ENCODE measurements at regions not wholly inside any gene's neighbourhood (a gene's known extent, or its start where the extent isn't known, plus 50 kb on each side); places are given as distances from the start of the nearest gene placed in this dataset.

DNA sequence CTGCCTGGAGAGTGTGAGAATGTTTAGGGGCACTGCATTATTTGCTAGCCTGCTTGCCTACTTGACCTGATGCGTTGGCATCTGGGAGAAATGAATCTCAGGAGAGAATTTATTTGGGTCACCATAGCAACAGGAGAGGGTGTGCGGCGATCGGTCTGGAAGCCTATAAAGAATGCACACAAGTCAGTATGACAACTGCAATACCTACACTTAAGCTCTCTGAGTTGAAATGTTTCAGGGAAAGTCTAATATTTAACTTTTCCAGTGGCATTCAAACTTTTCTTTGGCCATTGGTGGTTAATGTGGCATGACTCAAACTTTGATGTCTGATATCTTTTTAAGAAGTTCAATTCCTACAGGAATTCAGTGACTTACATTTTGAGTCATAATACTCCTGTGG is 205.1 kb downstream of the NEDD1 start:
- H3K4me1 Mint-ChIP-seq: no peaks in the 10 kb centered on the region
- H3K9ac ChIP-seq (ENCODE audit: insufficient read depth, low read length, poor library complexity, severe bottlenecking): no peak overlapping the region
- no peaks in the 10 kb centered on the region for H3K4me1 ChIP-seq (ENCODE audit: control insufficient read depth in 1 of 2, insufficient read depth in 2 of 2, low read length in 2 of 2)
- peaks cover 0 to 7% (median 3%) of the 10 kb centered on the region in 7 donors for H3K9me3 Mint-ChIP-seq
- intact Hi-C loops (cut with micrococcal nuclease): no loop called here
- H3K27me3 Mint-ChIP-seq (ENCODE audit: low read depth in 3 of 3): no peaks in the 10 kb centered on the region
- no peak overlapping the region for H2AFZ ChIP-seq (ENCODE audit: insufficient read depth, low read depth, low read length, poor library complexity, severe bottlenecking)
- H3K36me3 Mint-ChIP-seq: no peaks in the 10 kb centered on the region
- no peak for DNase-seq
- H3K27ac Mint-ChIP-seq: no peak overlapping the region
- no CpG with 5 or more reads among the region's 4 CpGs for WGBS (ENCODE audit: insufficient coverage)
- H3K36me3 ChIP-seq (replicated peaks in 1 of 2; ENCODE audit: control insufficient read depth in 1 of 2, insufficient read depth in 2 of 2, low read length in 2 of 2): no peaks in the 10 kb centered on the region
- no peaks in the 10 kb centered on the region for H3K27me3 ChIP-seq (ENCODE audit: control insufficient read depth in 2 of 2, insufficient read depth in 2 of 2, low read length in 2 of 2)
- H4K20me1 ChIP-seq (ENCODE audit: insufficient read depth, low read length): no peaks in the 10 kb centered on the region
- H3K27ac ChIP-seq (ENCODE audit: low read depth in 1 of 2, low read length in 2 of 2): no peak overlapping the region
- no peak overlapping the region for H3K4me3 ChIP-seq (replicated peaks in 1 of 3; ENCODE audit: low read depth in 2 of 3, low read length in 3 of 3)
- H3K4me3 Mint-ChIP-seq: no peak overlapping the region
- TF ChIP-seq, protein P1, sequence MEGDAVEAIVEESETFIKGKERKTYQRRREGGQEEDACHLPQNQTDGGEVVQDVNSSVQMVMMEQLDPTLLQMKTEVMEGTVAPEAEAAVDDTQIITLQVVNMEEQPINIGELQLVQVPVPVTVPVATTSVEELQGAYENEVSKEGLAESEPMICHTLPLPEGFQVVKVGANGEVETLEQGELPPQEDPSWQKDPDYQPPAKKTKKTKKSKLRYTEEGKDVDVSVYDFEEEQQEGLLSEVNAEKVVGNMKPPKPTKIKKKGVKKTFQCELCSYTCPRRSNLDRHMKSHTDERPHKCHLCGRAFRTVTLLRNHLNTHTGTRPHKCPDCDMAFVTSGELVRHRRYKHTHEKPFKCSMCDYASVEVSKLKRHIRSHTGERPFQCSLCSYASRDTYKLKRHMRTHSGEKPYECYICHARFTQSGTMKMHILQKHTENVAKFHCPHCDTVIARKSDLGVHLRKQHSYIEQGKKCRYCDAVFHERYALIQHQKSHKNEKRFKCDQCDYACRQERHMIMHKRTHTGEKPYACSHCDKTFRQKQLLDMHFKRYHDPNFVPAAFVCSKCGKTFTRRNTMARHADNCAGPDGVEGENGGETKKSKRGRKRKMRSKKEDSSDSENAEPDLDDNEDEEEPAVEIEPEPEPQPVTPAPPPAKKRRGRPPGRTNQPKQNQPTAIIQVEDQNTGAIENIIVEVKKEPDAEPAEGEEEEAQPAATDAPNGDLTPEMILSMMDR (IDR thresholded peaks at IDR 0.05): no peak
- no peak overlapping the region for H3K4me2 ChIP-seq (replicated peaks; ENCODE audit: extremely low read depth, low read length, poor library complexity, severe bottlenecking)
- no peaks in the 10 kb centered on the region for H3K79me2 ChIP-seq (ENCODE audit: insufficient read depth, low read length)
- peaks cover 0 to 2% of the 10 kb centered on the region in 2 donors for H3K9me3 ChIP-seq (replicated peaks in 1 of 2; ENCODE audit: control insufficient read depth in 1 of 2, insufficient read depth in 1 of 2, low read length in 2 of 2)

DNA sequence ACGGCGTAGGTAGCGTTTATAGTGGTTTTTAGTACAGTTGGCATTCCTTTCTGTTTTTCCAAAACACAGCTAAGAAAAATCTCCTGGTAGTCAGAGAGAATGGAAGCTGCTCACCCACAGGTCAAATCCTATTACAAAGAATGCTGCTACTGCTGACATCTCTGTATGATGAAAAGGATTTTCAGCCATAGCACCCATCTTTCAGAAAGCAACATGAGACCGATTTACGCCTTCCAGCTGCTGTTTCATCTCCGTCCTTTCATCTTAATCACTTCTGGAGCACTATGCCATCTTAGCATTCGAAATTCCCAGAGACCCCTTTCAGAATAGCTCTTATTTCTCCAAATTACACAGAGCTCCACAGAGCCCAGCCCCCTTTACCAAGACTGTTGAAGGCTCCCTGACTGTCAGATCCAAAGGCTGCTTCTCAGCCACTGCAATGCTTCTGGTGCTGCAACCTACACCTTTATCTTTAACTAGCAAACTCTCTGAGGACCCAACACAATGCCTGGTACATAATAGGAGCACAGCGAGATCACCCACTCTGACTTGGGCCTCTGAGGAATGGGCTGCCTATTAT is 211.8 kb downstream of the NEDD1 start:
- H3K4me2 ChIP-seq (replicated peaks; ENCODE audit: extremely low read depth, low read length, poor library complexity, severe bottlenecking): no peak overlapping the region
- TF ChIP-seq, protein P1 (IDR thresholded peaks at IDR 0.05): no peak
- no peaks in the 10 kb centered on the region for H3K36me3 ChIP-seq (replicated peaks in 1 of 2; ENCODE audit: control insufficient read depth in 1 of 2, insufficient read depth in 2 of 2, low read length in 2 of 2)
- peaks cover 0 to 10% (median 2%) of the 10 kb centered on the region in 7 donors for H3K9me3 Mint-ChIP-seq
- intact Hi-C loops (cut with micrococcal nuclease): no loop called here
- H3K4me3 Mint-ChIP-seq: no peak overlapping the region
- no peaks in the 10 kb centered on the region for H3K4me1 Mint-ChIP-seq
- H2AFZ ChIP-seq (ENCODE audit: insufficient read depth, low read depth, low read length, poor library complexity, severe bottlenecking): no peak overlapping the region
- 83% methylated on average over 5 of the region's 8 CpGs for WGBS (ENCODE audit: insufficient coverage)
- peaks cover 0 to under 1% of the 10 kb centered on the region in 2 donors for H3K9me3 ChIP-seq (replicated peaks in 1 of 2; ENCODE audit: control insufficient read depth in 1 of 2, insufficient read depth in 1 of 2, low read length in 2 of 2)
- no peaks in the 10 kb centered on the region for H3K36me3 Mint-ChIP-seq
- H3K27ac Mint-ChIP-seq: no peak overlapping the region
- no peaks in the 10 kb centered on the region for H3K4me1 ChIP-seq (ENCODE audit: control insufficient read depth in 1 of 2, insufficient read depth in 2 of 2, low read length in 2 of 2)
- H3K27me3 Mint-ChIP-seq (ENCODE audit: low read depth in 3 of 3): no peaks in the 10 kb centered on the region
- no peaks in the 10 kb centered on the region for H3K27me3 ChIP-seq (ENCODE audit: control insufficient read depth in 2 of 2, insufficient read depth in 2 of 2, low read length in 2 of 2)
- H3K4me3 ChIP-seq (replicated peaks in 1 of 3; ENCODE audit: low read depth in 2 of 3, low read length in 3 of 3): no peak overlapping the region
- no peaks in the 10 kb centered on the region for H3K79me2 ChIP-seq (ENCODE audit: insufficient read depth, low read length)
- DNase-seq: no peak
- no peaks in the 10 kb centered on the region for H4K20me1 ChIP-seq (ENCODE audit: insufficient read depth, low read length)
- H3K27ac ChIP-seq (ENCODE audit: low read depth in 1 of 2, low read length in 2 of 2): no peak overlapping the region
- no peak overlapping the region for H3K9ac ChIP-seq (ENCODE audit: insufficient read depth, low read length, poor library complexity, severe bottlenecking)
